GM21619 (cell line): ENCODE measurements at regions not wholly inside any gene's neighbourhood (a gene's known extent, or its start where the extent isn't known, plus 50 kb on each side); places are given as distances from the start of the nearest gene placed in this dataset.
"Not testable (repeated sequence)": the region's sequence is repeated elsewhere in the genome, so short reads cannot be mapped to it uniquely, and the experiment has no call there.

Experiments
- ATAC-seq: cut with Tn5 transposase; IDR thresholded peaks from one replicate; pipeline ENCODE4 v1.9.1; 2021; ENCODE audit not compliant: unreplicated experiment

DNA sequence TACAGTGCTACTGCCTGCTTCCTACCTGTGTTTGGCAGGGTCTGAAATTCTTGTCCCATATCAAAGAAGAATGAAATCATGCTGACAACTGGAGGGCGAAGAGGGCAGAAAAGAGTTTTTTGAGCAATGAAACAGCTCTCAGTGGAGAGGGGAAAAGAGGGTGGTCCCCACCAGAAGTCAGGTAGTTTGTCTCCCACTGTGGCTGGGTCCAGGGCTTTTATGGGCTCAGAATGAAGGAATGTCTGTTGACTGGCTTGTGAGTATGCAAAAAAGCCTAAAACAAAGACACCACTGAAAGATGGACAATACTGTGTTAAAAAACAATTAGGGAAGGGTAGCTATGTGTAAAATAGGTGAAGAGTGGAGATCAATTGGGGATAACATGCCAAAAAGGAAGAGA, 115.0 kb downstream of the ADAM29 start:
- ATAC-seq: no peak

- no peak for ATAC-seq
Measured at GRCh38 chr4:175034007-175034406, 115.8 kb downstream of the ADAM29 start.

DNA sequence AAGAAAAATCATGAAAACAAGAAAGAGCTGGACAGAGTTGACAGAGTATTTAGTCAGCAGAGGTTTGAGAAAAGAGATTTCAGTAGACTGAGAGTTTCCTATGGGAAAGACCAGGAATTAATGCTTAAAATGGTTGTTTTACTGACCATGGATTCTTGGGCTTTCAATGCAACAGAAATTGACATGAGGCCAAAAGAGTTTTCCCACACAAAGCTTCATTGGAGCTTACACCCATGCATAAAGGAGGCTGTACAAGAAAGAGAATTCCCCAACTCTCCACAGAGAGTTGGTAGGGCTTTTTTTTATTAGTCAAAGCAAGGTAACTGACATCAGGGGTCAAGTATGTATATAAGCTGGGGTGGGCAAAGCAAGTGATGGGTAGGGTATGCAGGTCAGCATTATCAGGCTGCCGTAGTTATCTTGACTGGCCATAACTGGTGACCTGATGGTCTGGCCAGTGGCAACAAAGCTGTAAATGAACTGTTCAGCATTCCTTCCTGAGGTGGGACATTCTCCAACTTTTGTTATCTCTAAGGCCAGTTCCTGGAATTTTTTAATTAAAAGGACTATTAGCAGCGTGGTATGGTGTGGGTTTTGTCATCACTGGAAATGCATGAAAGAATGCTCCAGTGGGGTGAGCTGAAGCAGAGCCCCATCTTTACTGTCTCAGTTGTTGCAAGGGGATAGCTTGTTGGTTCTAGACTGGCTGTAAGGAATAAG, 117.0 kb downstream of the ADAM29 start:
- no peak for ATAC-seq

- no peak for ATAC-seq
Measured at GRCh38 chr4:175035905-175036304, 117.7 kb downstream of the ADAM29 start.

GRCh38 chr4:175048111-175048784, 130.1 kb downstream of the ADAM29 start:
- ATAC-seq: no peak

DNA sequence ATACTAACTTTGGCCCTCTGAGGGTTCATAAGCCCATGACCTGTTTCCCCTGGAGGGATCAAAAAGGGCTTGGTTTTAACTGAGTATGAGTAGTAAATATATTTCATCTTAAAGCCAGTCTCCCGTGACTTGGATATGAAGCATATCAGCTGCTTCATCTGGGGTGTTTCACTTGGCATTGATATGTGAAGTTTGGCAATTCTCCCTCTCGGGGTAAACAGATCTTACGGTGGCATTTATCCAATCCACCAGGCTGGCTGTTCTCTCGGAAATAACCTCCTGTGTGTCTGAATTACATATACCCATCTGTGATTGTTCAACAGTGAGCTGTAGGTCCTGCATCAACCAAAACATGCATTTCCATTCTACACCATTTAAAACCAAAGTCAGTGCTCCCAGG, 130.7 kb downstream of the ADAM29 start:
- no peak for ATAC-seq

DNA sequence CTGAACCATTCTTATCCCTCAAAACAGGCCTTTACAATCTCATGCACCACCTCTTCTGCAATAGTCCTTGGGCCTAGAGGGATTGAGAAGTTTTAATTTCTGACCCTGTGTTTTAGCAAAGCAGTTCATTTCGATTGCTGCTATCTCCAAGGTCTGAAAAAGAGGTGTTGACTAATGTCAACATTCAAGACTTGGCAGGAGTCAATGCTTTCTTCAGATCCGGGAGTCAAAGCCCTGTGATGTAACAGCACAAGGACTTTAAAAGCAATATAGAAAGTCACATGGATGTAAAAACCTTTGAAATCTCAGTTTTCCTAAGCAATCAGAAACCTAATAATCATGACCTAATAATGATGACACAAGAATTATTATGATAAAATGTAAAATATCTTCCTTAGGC, 133.8 kb downstream of the ADAM29 start:
- ATAC-seq: no peak

DNA sequence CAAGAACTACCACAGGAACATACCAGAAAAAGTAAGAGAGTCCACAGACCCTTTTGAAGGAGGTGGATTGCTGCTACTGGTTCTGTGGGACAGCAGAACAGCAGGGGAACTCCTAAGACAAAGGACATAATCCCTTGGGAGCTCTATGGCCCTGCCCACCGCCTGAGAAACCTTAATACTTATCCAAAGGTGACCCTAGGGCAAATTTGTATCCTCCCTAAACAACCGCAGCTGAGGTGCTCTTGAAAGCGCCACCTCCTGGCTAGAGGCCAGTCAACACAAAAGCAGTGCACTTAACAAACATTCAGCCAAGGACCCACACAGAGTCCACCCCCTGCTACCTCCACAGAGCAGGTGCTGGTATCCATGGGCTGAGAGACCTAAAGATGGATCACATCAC, 136.8 kb downstream of the ADAM29 start:
- ATAC-seq: no peak

DNA sequence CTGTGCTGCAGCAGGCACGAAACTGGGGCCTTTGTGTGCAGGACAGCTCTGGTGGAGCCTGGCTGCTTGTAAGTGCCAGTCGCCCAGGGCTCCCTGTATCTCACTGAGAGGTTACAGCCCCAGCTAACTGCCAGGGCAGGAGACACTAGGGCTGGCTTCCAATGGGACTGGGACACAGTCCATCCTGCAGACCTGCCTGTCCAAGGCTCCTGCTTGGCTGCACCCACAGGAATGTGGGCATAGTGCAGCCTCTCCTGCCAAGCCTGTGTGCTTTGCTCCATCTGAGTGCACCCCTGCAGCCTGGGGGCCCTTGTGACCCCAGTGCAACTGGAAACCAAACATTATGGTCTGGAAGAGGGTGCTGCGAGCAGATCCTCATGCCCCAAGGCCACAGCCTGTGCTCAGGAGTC, 144.0 kb downstream of the ADAM29 start:
- ATAC-seq: no peak

DNA sequence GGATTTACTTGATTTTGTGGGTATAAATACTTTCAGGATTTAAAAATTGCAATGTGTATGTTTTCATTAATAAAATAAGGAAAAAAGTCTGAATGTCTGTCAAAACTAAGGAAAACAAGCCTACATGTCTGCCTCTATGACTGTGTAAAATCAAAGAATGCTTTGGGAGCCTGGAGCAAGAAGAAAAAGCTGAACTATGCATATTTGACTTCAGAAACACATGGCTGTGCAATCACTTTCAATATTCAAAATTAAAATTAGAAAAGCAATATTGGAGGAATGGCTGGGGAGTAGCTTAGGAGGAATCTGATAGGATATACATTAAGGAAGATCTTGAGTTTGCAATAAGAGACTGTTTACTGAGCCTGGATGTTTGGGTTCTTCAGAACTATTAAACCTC, 147.1 kb downstream of the ADAM29 start:
- no peak for ATAC-seq

GRCh38 chr4:175066923-175067627, 148.9 kb downstream of the ADAM29 start:
- no peak for ATAC-seq

GRCh38 chr4:175068266-175068665, 150.1 kb downstream of the ADAM29 start:
- ATAC-seq: no peak

DNA sequence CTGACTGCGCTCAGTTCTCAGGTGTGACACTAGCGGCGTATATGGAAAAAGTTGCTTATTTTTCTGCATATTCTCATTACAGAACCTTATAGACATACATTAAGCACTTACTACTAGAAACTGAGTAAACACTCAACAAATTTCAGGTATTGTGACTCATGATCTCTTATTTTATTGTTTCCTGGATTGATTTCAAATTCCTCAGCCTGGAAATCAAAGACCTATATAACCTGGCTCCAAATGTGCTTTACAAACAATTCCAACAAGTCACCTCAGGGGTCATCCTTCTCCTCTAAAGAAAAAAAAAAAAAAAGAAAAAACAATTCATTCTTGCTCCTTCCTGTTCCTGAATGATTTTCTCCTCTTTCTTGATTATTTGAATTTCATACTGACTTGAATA, 152.3 kb downstream of the ADAM29 start:
- ATAC-seq: no peak

DNA sequence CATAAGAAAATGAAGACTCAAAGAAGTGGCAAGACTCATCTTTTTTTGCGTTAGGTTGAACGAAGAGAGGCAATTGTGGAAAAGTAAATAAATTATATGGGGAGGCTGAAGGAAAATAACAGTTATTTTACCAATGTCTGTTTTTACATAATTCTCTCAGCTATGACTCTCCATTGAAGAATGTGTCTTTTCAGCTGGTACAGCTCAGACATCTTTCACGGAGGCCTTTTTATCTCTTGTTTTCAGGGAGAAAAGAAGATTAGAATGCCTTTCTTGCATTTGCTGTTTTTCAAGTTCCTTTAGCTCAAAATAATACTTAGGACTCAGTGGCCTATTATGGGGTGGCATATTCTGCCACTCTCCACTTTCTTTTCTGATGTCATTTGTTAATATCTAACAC, 153.0 kb downstream of the ADAM29 start:
- ATAC-seq: no peak

DNA sequence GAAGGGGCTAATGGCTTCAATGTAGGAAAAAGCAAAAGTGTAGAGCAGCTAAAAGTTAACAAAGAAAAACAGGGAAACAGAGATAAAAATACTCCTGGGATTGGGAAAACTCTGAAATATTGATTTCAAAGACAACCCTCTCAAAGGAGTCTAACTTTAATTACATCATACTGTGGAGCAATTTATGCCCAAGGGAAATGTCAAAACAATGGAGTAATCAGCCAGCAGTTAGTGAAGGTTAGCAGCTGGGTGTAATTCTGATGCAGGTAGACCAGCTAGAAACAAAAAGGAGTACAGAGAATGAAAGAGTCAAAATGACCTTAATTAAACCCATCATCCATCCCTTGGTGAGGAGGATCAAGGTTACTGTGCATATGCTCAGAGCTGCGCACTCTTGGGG, 169.0 kb downstream of the ADAM29 start:
- no peak for ATAC-seq

- no peak for ATAC-seq
Measured at GRCh38 chr4:175090116-175090515, 172.0 kb downstream of the ADAM29 start.

DNA sequence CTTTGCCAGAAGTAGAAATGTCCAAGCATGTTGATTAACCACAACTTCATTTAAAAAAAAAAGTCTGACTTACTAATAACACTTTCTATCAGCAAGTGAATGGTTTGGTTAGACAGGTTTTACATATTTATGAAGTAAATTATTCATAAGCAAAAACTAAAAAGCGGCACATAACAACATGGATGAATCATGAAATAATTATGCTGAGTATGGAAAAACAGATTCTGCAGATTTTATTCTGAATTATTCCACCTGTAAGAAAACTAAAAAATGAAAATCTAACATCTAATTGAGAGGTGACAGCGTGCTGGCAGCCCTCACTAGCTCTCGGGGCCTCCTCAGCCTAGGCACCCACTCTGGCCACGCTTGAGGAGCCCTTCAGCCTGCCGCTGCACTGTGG, 173.5 kb downstream of the ADAM29 start:
- no peak for ATAC-seq

DNA sequence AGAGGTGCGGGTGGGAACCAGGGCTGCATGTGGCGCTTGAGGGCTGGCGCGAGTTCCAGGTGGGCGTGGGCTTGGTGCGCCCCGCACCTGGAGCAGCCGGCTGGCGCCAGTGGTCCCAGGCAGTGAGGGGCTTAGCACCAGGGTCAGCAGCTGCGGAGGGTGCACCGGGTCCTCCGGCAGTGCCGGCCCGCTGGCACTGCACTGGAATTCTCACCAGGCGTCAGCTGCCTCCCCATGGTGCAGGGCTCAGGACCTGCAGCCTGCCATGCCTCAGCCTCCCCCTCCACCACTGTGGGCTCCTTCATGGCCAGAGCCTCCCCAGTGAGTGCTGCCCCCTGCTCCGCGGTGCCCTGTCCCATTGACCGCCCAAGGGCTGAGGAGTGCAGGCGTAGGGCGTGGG, 174.0 kb downstream of the ADAM29 start:
- no peak for ATAC-seq

DNA sequence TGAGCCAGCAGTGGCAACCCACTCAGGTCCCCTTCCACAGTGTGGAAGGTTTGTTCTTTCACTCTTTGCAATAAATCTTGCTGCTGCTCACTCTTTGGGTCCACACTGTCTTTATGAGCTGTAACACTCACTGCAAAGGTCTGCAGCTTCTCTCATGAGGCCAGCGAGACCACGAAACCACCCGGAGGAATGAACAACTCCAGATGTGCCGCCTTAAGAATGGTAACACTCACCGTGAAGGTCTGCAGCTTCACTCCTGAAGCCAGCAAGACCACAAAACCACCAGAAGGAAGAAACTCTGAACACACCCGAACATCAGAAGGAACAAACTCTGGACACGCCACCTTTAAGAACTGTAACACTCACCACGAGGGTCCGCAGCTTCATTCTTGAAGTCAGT, 174.9 kb downstream of the ADAM29 start:
- ATAC-seq: not testable (repeated sequence)

GRCh38 chr4:175103403-175103802, 185.2 kb downstream of the ADAM29 start:
- no peak for ATAC-seq

- ATAC-seq: no peak
Measured at GRCh38 chr4:175106301-175106700, 188.1 kb downstream of the ADAM29 start.

DNA sequence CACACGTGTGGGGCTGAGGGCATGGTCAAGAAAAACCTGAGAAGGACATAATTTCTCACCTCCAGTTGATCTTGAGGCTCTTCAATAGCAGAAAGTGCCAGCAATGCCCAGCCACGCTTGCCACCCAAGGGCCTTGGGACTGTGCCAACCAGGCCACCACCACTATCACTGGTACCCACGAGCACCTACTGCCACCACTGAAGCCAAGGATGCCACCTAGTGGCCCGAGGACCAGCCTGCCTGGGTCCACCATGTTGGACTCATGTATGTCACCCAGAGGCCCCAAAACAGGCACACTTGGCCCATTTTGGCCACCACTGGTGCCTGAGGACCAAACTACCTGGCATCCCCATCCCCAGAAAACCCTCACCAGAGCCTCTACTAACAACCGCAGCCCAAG, 191.8 kb downstream of the ADAM29 start:
- ATAC-seq: no peak
